ENCODE measurements at regions not wholly inside any gene's neighbourhood (a gene's known extent, or its start where the extent isn't known, plus 50 kb on each side); places are given as distances from the start of the nearest gene placed in this dataset.

DNA sequence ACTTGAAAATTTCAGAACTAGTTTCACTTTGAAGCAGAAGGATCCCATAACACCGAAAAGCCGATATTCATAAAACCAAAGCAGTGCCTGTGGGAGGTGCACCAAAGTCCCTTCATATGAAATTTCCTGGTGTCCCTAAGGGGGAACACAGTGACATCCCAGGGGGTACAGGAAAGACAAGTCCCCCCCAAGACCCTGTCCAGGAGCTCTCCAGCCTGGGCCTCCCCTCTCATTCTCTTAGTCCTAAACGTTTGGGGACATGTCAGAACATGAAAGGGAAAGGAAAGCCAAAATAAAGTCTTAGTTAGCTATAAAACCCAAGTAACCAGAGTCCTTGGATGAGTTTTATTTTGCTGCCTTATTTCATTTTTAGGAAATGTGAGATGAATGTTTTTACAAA lies 56.6 kb downstream of the MRPL57 start:
- ChIA-PET POLR2A (ENCODE audit: unreplicated experiment) (no interaction called here), CTCF (interaction anchor here (0.7 kb wide), 1 partner anchor 1514 kb away, joined by 3 read pairs; no protein-coding TSS in a partner anchor)
- H2AFZ ChIP-seq (ENCODE audit: low read length): no peak overlapping the region
- H3K27ac ChIP-seq (ENCODE audit: low read length): no peak overlapping the region
- no peak for ATAC-seq
- H3K9me2 ChIP-seq (replicated peaks; ENCODE audit: low read length): no peaks in the 10 kb centered on the region
- no peak for DNase-seq
- TF ChIP-seq EZH2phosphoT487 (IDR thresholded peaks at IDR 0.05; ENCODE audit: borderline replicate concordance, low read length): no peak
- TF ChIP-seq EZH2 (IDR thresholded peaks at IDR 0.05; ENCODE audit: low read length, unreplicated experiment): no peak
- TF ChIP-seq, protein P1, sequence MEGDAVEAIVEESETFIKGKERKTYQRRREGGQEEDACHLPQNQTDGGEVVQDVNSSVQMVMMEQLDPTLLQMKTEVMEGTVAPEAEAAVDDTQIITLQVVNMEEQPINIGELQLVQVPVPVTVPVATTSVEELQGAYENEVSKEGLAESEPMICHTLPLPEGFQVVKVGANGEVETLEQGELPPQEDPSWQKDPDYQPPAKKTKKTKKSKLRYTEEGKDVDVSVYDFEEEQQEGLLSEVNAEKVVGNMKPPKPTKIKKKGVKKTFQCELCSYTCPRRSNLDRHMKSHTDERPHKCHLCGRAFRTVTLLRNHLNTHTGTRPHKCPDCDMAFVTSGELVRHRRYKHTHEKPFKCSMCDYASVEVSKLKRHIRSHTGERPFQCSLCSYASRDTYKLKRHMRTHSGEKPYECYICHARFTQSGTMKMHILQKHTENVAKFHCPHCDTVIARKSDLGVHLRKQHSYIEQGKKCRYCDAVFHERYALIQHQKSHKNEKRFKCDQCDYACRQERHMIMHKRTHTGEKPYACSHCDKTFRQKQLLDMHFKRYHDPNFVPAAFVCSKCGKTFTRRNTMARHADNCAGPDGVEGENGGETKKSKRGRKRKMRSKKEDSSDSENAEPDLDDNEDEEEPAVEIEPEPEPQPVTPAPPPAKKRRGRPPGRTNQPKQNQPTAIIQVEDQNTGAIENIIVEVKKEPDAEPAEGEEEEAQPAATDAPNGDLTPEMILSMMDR (conservative IDR thresholded peaks at IDR 0.05; ENCODE audit: low read depth, low read length): no peak
- no TSS peak for BruUV-seq (replicated peaks)
- intact Hi-C loops (cut with micrococcal nuclease): no loop called here
- no peaks in the 10 kb centered on the region for H3K9me3 ChIP-seq (ENCODE audit: low read length)
- H3K9ac ChIP-seq (ENCODE audit: low read length): no peak overlapping the region
- H3F3A ChIP-seq (ENCODE audit: low read length, unreplicated experiment): no peaks in the 10 kb centered on the region
- no peaks in the 10 kb centered on the region for H4K20me1 ChIP-seq (ENCODE audit: low read length)
- peaks cover 6% of the 10 kb centered on the region; the same call in 1 of the 2 replicates for H3K4me1 ChIP-seq (ENCODE audit: insufficient read depth, low read length)
- H3K27me3 ChIP-seq (ENCODE audit: low read length): peaks cover 3% of the 10 kb centered on the region; the same call in 1 of the 2 replicates
- H3K79me2 ChIP-seq (ENCODE audit: low read length): no peaks in the 10 kb centered on the region
- no peak overlapping the region for H3K4me3 ChIP-seq (ENCODE audit: low read length)
- no peaks in the 10 kb centered on the region for H3K36me3 ChIP-seq (ENCODE audit: low read depth, low read length)
- no peak overlapping the region for H3K4me2 ChIP-seq (ENCODE audit: low read length)

DNA sequence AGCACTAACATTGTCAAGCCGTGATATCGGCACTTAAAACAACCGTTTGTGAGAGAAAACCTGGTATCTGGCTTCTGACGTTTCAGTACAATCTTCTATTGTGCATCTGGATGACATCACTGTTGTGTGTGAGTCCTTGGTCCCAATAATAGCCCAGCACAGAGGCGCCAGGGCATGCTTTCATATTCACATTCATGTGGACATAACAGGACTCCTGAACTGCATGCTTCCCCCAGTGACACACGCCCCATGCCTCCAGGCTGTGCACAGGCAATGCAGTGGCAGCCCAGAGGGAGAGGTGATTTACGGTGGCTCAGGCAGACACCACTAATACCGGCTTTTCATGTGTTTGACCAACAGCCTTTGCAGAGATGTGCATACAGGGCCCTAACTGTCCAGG lies 58.1 kb downstream of the MRPL57 start:
- Histone ChIP-seq H3K27me3 (ENCODE audit: low read length) (peaks cover 3% of the 10 kb centered on the region; the same call in 1 of the 2 replicates), H3K36me3 (ENCODE audit: low read depth, low read length) (no peaks in the 10 kb centered on the region), H4K20me1 (ENCODE audit: low read length) (no peaks in the 10 kb centered on the region), H2AFZ (ENCODE audit: low read length) (peak overlapping the region; percentile 5; the same call in 1 of the 2 replicates), H3K4me1 (ENCODE audit: insufficient read depth, low read length) (peaks cover 6% of the 10 kb centered on the region; the same call in 1 of the 2 replicates), H3F3A (ENCODE audit: low read length, unreplicated experiment) (no peaks in the 10 kb centered on the region), H3K4me2 (ENCODE audit: low read length) (peak overlapping the region; percentile 45), H3K9ac (ENCODE audit: low read length) (no peak overlapping the region), H3K4me3 (ENCODE audit: low read length) (peak overlapping the region; percentile 35; the same call in 1 of the 2 replicates), H3K9me3 (ENCODE audit: low read length) (no peaks in the 10 kb centered on the region), H3K9me2 (replicated peaks; ENCODE audit: low read length) (no peaks in the 10 kb centered on the region), H3K79me2 (ENCODE audit: low read length) (no peaks in the 10 kb centered on the region), H3K27ac (ENCODE audit: low read length) (no peak overlapping the region)
- ATAC-seq: peak; percentile 81
- peak; percentile 50 for DNase-seq
- ChIA-PET POLR2A (ENCODE audit: unreplicated experiment) (no interaction called here), CTCF (no interaction called here)
- no peak for TF ChIP-seq EZH2 (IDR thresholded peaks at IDR 0.05; ENCODE audit: low read length, unreplicated experiment)
- TF ChIP-seq, protein P1 (conservative IDR thresholded peaks at IDR 0.05; ENCODE audit: low read depth, low read length): no peak
- no peak for TF ChIP-seq EZH2phosphoT487 (IDR thresholded peaks at IDR 0.05; ENCODE audit: borderline replicate concordance, low read length)
- intact Hi-C loops (cut with micrococcal nuclease): no loop called here
- BruUV-seq (replicated peaks): no TSS peak

DNA sequence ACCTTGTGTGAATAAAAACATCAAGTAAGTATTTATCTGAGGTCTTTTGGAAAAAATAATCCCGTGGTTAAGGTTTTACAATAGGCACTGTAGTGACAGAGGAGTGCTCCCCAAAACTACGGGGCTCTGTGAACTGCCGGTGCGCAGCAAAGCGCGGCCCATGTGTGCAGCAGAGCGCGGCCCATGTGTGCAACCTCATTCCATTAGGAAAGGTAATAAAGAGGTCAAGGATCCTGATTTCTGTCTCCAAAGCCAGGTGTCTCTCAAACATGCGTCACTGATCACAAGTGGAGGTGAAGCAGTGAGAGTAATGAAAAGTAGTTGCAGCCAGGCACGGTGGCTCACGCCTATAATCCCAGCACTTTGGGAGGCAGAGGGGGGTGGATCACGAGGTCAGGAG lies 58.7 kb downstream of the MRPL57 start:
- no TSS peak for BruUV-seq (replicated peaks)
- DNase-seq: no peak
- TF ChIP-seq EZH2phosphoT487 (IDR thresholded peaks at IDR 0.05; ENCODE audit: borderline replicate concordance, low read length) (no peak), EZH2 (IDR thresholded peaks at IDR 0.05; ENCODE audit: low read length, unreplicated experiment) (no peak)
- TF ChIP-seq, protein P1 (conservative IDR thresholded peaks at IDR 0.05; ENCODE audit: low read depth, low read length): no peak
- no peaks in the 10 kb centered on the region for H3K9me3 ChIP-seq (ENCODE audit: low read length)
- H3K79me2 ChIP-seq (ENCODE audit: low read length): no peaks in the 10 kb centered on the region
- H3K27me3 ChIP-seq (ENCODE audit: low read length): peaks cover 3% of the 10 kb centered on the region; the same call in 1 of the 2 replicates
- peaks cover 6% of the 10 kb centered on the region; the same call in 1 of the 2 replicates for H3K4me1 ChIP-seq (ENCODE audit: insufficient read depth, low read length)
- no peak overlapping the region for H3K27ac ChIP-seq (ENCODE audit: low read length)
- no peak overlapping the region for H3K4me3 ChIP-seq (ENCODE audit: low read length)
- H3F3A ChIP-seq (ENCODE audit: low read length, unreplicated experiment): no peaks in the 10 kb centered on the region
- H2AFZ ChIP-seq (ENCODE audit: low read length): no peak overlapping the region
- H3K9ac ChIP-seq (ENCODE audit: low read length): no peak overlapping the region
- ChIA-PET CTCF (no interaction called here), POLR2A (ENCODE audit: unreplicated experiment) (no interaction called here)
- no peaks in the 10 kb centered on the region for H4K20me1 ChIP-seq (ENCODE audit: low read length)
- no peak overlapping the region for H3K4me2 ChIP-seq (ENCODE audit: low read length)
- H3K36me3 ChIP-seq (ENCODE audit: low read depth, low read length): no peaks in the 10 kb centered on the region
- intact Hi-C loops (cut with micrococcal nuclease): no loop called here
- ATAC-seq: no peak
- H3K9me2 ChIP-seq (replicated peaks; ENCODE audit: low read length): no peaks in the 10 kb centered on the region

Measured in PC-3 (cell line).